ENCODE measurements at regions not wholly inside any gene's neighbourhood (a gene's known extent, or its start where the extent isn't known, plus 50 kb on each side); places are given as distances from the start of the nearest gene placed in this dataset.

- FAIRE-seq: no peak
- DNase-seq (ENCODE audit: extremely low spot score, insufficient read length, low read depth): no peak
Observed at GRCh38 chr16:85989863-85990643, 91.1 kb downstream of the IRF8 start.

GRCh38 chr16:85990861-85991301, 91.9 kb downstream of the IRF8 start:
- FAIRE-seq (peak; percentile 98), DNase-seq (ENCODE audit: extremely low spot score, insufficient read length, low read depth) (no peak)

GRCh38 chr16:85991425-85991824, 92.5 kb downstream of the IRF8 start:
- FAIRE-seq: peak; percentile 15
- DNase-seq (ENCODE audit: extremely low spot score, insufficient read length, low read depth): no peak

- no peak for DNase-seq (ENCODE audit: extremely low spot score, insufficient read length, low read depth)
- no peak for FAIRE-seq
Observed at GRCh38 chr16:85991856-85992255, 92.9 kb downstream of the IRF8 start.

- no peak for DNase-seq (ENCODE audit: extremely low spot score, insufficient read length, low read depth)
- no peak for FAIRE-seq
Observed at GRCh38 chr16:85992359-85992758, 93.4 kb downstream of the IRF8 start.

GRCh38 chr16:85992779-85993178, 93.8 kb downstream of the IRF8 start:
- no peak for DNase-seq (ENCODE audit: extremely low spot score, insufficient read length, low read depth)
- FAIRE-seq: no peak

- no peak for FAIRE-seq
- DNase-seq (ENCODE audit: extremely low spot score, insufficient read length, low read depth): no peak
Observed at GRCh38 chr16:85994492-85995490, 95.8 kb downstream of the IRF8 start.

- FAIRE-seq (peak; percentile 96), DNase-seq (ENCODE audit: extremely low spot score, insufficient read length, low read depth) (no peak)
Observed at GRCh38 chr16:85995541-85996423, 96.8 kb downstream of the IRF8 start.

- DNase-seq (ENCODE audit: extremely low spot score, insufficient read length, low read depth) (no peak), FAIRE-seq (no peak)
Observed at GRCh38 chr16:85996843-85997242, 97.9 kb downstream of the IRF8 start.

- no peak for FAIRE-seq
- no peak for DNase-seq (ENCODE audit: extremely low spot score, insufficient read length, low read depth)
Observed at GRCh38 chr16:85998171-85998867, 99.4 kb downstream of the IRF8 start.

GRCh38 chr16:85998868-85999729, 100.1 kb downstream of the IRF8 start:
- DNase-seq (ENCODE audit: extremely low spot score, insufficient read length, low read depth) (no peak), FAIRE-seq (peak; percentile 81)

GRCh38 chr16:85999778-86000177, 100.8 kb downstream of the IRF8 start:
- FAIRE-seq: no peak
- DNase-seq (ENCODE audit: extremely low spot score, insufficient read length, low read depth): no peak

GRCh38 chr16:86002178-86002900, 103.4 kb downstream of the IRF8 start:
- DNase-seq (ENCODE audit: extremely low spot score, insufficient read length, low read depth) (no peak), FAIRE-seq (peak; percentile 95)

- FAIRE-seq: peak; percentile 63
- DNase-seq (ENCODE audit: extremely low spot score, insufficient read length, low read depth): no peak
Observed at GRCh38 chr16:86007524-86007923, 108.6 kb downstream of the IRF8 start.

- DNase-seq (ENCODE audit: extremely low spot score, insufficient read length, low read depth) (no peak), FAIRE-seq (peak; percentile 79)
Observed at GRCh38 chr16:86010680-86011141, 111.7 kb downstream of the IRF8 start.

- DNase-seq (ENCODE audit: extremely low spot score, insufficient read length, low read depth) (no peak), FAIRE-seq (peak; percentile 94)
Observed at GRCh38 chr16:86011532-86011931, 112.6 kb downstream of the IRF8 start.

GRCh38 chr16:86012221-86012620, 113.3 kb downstream of the IRF8 start:
- DNase-seq (ENCODE audit: extremely low spot score, insufficient read length, low read depth) (no peak), FAIRE-seq (no peak)

- no peak for DNase-seq (ENCODE audit: extremely low spot score, insufficient read length, low read depth)
- FAIRE-seq: no peak
Observed at GRCh38 chr16:86013867-86014266, 114.9 kb downstream of the IRF8 start.
